HG03064 (cell line): ENCODE measurements at regions not wholly inside any gene's neighbourhood (a gene's known extent, or its start where the extent isn't known, plus 50 kb on each side); places are given as distances from the start of the nearest gene placed in this dataset.

Experiments
- ATAC-seq: cut with Tn5 transposase; IDR thresholded peaks from one replicate; pipeline ENCODE4 v1.9.1; 2021; ENCODE audit warnings: low read depth; ENCODE audit not compliant: unreplicated experiment

DNA sequence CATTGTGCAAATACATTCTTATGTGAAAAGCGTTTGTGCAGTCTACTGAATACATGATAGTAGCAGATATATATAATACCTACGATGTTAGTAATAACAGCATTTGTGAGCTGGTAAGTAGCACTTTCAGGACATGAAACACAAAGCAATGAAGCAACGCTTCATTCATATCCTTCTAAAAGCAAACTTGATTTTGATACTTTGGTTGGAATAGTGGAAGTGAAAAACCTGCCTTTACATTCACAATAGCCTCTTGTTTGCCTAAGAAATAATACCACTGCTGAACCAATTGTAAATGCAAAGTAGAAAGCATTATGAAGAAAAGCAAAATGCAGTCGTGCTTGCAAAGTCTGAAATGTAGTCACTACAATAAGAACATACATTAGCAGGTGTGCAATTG, 926.3 kb downstream of the FSTL5 start:
- ATAC-seq = no peak

DNA sequence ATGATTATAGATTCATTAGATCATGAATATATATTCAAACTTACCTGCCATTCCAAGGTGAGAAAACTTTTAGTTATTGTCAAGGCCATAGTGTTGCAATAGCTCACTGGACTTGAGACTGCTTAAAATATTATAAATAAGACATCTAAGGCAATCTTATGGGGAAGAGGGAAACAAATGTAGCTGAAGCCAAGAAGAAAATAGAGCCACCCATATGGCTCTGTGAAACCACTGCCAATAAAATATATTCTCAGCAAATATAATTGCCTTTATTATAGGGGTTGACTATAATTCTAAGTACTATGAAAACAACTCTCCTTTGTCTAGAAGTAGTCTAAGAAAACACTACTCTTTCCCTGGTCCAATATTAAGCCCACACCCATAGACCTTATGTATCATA, 938.5 kb downstream of the FSTL5 start:
- no peak for ATAC-seq

DNA sequence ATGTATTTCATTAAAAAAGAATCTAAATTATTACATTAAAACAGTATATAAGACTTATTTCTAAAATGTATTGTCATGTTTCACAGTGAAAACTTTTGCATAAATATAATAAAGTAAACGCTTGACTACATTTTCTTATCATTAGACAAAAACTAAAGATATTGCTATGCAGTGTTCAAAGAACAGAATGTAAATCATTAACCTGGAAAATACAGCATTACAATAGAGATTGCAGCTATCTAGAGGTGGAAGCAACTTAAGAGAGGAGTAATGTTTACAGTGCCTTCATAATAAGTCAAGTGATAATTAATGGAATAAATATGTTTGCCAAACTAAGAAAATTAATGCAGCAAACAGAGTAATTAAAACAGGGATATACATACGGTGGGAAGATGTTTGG, 940.9 kb downstream of the FSTL5 start:
- no peak for ATAC-seq

DNA sequence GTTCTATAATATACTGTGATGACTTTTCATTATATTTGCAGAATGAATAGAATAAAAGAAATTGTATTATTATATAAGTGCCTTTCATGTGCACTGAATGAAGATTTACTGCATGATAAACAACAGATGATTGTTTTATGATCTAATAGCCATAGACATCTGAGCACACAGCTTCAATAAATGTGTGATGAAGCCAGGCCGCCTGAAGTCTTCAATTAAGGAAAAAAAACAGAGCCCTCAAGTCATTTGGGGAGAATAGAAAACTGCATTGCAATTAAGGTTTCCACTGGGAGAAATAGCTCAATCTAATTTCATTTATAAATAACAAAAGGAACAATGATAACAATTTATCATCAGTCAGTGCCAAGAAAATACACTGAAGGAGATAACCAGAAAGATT, 955.2 kb downstream of the FSTL5 start:
- no peak for ATAC-seq

DNA sequence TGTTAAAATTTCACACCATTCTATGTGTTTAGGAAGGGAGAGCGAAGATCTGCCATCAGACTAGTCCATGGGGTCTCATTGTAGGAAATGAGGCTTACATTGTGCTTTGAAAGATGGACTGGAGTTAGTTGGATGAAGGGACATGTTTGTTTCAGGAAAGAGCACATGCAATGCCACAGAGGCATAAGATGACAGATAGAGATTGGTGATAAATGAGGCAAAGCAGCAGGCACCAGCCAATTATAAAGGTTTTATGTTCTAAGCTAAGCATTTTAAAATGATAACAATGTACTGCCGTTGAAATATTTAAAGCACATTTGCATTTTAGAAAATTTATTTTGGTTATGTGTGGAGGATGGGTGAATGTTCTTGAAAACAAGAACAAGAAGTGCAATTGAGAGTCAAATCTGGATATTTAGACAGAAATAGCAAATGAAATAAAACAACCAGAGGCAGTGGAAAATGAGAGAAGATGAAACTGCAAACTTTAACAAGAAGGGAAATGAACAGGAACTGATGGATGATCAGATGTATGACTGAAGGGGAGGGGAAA, 957.2 kb downstream of the FSTL5 start:
- no peak for ATAC-seq

DNA sequence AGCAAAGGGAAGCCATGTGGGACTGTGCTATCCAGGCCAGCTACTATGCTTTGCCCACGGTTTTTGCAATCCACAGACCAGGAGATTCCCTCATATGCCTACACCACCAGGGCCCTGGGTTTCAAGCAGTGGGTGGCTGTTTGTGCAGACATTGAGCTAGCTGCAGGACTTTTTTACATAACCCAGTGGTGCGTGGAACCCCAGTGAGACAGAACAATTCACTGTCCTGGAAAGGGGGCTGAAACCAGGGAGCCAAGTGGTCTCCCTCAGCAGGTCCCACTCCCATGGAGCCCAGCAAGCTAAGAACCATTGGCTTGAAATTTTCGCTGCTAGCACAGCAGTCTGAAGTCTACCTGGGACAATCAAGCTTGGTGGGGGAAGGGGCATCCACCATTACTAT, 959.9 kb downstream of the FSTL5 start:
- ATAC-seq = no peak

DNA sequence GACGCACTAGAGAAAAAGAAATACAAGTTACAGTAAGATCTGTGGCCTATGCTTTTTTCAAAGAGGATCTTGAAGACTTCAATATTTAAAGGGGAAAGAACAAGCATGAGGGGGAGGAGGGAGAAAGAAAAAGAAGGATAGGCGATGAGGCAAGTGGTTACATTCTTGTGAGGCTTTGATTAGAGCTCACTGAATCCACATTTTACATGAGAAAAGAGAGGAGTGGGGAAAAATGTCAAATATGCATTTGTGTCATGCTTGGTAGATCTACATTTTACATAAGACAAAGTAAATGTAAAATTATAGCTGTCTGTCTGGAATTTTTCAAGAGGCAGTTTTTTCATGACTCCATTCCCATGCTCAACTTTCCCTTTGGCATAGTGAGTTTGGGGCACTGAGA, 965.9 kb downstream of the FSTL5 start:
- ATAC-seq = no peak

DNA sequence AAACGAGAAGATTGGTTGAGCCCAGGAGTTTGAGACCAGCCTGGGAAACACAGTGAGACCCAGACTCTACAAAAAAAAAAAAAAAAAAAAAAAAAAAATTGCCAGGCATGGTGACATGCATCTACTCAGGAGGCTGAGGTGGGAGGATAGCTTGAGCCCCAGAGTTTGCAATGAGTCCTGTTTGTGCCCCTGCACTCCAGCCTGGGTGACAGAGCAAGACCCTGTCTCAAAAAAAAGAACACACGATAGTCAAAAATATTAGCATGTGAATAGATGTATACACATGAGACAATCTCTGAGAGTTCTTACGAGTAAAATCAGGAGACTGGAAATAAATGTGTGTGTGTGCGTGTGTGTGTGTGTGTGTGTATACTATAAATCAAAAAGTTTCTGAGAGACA, 966.3 kb downstream of the FSTL5 start:
- no peak for ATAC-seq

DNA sequence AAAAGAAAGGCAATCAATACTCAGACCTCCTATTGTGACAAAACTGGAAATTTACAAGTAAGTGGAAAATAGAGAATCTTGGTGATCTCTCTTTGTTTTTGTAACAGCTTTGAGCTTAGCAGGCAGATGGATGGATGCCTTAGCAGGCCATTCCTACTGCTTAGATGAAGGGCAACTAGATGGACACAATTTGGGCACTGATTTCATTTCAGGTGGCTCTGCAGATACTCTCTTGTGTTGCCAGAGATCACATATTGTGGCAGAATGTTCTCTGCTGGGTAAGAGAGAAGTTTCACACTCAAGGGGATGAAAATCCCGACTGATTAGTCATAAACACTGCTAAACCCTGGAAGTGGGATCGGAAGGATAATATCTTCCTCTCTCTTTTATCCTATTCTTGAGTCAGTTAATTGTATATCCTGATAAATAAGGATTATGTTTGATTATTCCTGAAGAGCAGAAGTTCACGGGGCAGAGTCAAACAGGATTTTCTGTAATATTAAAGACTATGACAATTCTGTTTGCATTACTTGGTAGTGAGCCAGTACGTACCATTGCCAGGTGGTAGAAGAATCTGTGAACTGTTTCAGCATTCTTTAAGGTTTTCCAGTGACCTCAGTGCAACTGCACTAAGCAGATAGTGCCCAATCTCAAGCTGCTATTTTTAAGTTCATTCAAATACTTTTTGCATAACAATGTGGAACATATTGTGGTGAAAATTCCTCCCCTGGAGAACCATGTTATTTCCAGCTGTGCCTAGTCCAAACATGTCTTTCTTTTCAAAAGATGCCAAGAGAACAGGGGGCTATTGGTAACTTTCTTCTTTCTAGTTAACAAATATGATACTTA, 974.3 kb downstream of the FSTL5 start:
- ATAC-seq = no peak

DNA sequence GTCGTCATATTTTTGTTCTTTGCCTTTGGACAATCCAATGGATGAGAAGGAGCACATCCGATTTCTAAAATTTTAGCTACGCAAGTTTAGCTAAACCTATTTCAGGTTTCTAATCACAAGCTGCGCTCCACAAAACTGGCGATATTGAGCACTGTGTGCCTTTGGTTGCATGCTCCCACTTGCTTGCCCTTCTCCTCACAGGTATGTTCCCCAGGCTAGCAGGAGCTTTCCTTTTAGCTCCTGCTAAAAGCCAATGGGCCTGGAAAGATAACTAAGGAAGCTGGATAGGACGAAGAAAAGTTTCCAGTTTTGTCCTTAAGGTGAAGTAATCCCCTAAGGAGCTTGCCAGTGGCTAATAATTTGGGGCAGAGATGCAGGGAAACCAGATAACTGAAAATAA, 975.2 kb downstream of the FSTL5 start:
- no peak for ATAC-seq

DNA sequence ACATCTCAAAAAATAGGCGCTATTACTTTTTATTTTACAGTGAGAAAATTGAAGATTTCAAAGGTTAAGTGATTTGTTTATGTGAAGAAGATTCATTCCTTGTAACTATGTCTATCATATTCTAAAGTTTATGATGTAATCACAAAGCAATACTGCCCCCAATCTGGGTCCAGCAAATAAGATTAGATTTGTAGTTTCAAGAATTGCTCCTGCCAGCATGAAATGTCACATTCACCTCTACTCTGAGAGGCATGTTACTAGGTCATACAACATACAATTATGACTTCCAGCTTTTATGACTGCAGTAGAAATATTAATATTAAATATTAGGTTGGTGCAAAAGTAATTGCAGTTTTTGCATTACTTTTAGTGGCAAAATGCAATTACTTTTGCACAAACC, 976.2 kb downstream of the FSTL5 start:
- ATAC-seq = no peak

DNA sequence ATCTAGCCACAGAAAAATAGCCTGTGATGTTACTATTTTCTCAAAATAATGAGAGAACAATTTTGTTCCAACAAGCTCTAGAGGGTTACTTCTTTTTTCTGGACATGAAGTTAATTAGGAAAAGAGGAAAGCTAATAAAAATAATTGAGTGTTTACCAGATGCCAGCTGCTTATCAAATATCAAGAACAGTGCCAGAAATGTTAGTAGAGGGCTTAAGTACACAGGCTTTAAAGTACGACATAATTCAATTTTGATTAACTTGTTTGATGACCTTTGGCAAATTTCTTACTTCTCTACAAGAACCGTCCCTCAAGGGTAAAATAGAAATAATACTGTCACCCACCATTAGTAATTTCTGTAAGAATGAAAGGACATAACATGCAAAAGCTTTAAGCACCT, 977.0 kb downstream of the FSTL5 start:
- no peak for ATAC-seq

DNA sequence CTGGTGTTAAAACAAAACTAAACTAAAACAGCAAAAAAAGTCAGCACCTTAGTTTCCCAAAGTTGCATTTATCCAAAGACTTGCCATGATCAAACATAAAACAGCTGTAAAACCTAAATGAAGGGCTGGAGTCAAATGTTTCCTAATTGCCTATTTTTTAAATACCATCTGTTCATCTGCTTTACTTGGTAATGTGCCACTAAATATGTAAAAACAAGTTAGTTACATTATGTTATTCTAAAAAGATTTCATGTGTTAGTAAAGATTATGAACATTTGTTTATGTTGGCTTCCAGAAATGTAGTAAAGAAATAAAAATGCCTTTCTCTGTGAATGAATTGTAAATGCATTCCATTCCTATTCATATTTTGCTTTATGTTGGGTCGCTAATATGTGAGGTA, 977.8 kb downstream of the FSTL5 start:
- ATAC-seq = no peak

DNA sequence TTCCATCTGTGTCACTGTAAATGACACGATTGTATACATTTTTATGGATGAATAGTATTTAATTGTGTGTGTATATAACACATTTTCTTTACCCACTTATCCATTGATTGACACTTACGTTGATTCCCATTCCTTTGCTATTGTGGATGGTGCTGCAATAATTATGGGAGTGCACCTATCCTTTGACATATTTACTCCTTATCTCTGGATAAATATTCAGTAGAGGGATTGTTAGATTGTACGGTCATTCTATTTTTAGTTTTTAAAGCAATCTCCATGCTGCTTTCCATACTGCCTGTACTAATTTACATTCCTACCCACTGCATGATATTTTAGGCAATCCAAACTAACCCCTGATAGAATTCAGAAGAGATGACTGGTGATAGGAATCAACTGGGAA, 980.1 kb downstream of the FSTL5 start:
- ATAC-seq = no peak

DNA sequence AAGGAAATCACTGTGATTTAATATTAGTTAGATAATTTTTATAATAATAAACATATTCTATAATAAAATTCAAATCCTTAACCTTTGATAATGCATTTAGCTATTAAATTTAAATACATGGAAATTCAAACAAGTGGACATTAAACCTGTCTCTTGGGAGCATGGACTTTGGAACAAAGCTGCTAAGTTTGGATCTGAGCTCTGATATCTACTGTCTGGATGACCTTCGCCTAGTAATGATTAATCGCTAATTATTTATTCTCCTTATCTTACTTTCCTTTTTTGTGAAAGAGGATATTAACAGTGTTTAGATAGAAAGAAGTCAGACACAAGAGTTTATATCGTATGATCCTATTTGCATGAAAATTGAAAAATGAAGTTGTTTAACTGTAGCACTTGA, 980.9 kb downstream of the FSTL5 start:
- no peak for ATAC-seq

DNA sequence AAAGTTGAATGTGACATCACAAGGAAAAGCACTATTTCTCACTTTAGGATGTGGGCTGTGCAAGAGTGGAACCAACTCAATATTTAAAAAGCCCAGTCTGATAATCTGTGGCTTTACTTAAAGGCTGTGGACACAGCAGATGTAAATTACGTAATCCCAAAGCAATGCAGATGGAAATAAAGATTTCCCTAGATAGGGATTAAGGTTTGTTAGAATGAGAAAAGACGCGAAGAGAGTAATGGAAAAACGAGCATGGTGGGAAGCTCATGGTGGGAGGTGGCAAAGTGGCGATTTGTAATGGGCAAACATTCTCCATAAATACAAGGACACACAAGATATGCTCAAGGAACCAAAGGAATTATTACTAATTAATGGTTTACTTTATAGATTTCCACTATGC, 985.5 kb downstream of the FSTL5 start:
- no peak for ATAC-seq

DNA sequence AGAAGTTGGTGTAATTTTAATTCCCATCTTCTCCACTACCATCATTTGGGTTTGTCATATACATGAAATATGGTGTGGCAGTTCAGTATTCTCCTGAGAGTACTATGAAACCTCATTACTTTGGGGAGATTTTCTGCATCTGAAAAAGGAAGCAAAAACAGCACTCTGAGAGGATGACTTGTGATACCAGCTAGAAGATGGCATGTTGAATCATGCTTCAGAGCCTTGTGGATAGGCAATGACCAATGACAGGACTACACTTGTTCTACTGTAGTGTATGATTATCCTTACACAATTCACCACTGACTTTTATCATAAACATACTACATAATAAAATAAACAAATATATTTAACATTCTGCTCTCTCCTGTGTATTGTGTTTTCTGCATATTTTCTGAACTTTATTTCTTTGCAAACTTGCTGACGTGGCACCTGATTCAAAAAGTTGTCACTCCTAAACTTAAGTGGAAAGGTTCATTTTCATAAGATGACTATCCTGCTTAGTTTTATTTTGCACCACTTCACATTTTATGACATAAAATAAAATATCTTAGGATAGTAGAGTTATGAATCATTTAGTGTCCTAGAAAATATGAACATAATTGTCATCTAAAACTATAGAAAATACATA, 991.3 kb downstream of the FSTL5 start:
- ATAC-seq = no peak

DNA sequence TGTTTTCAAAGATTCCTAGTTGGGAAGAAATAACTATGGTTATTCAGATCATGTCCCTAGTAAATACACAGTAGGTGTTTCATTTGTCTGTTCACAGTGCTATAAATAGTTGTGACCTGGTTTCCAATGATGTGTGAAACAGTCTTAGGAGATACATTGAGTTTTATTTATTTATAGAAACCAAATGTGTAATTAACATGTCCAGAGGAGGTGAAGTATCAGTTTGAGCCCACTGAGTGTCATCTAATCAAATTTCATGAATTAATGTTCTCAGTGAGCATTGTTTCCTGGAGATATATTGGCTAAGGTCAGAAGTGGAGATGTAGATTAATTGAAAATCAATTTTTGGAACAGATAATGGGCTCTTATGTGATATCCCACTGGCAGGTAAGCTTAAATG, 996.3 kb downstream of the FSTL5 start:
- no peak for ATAC-seq

DNA sequence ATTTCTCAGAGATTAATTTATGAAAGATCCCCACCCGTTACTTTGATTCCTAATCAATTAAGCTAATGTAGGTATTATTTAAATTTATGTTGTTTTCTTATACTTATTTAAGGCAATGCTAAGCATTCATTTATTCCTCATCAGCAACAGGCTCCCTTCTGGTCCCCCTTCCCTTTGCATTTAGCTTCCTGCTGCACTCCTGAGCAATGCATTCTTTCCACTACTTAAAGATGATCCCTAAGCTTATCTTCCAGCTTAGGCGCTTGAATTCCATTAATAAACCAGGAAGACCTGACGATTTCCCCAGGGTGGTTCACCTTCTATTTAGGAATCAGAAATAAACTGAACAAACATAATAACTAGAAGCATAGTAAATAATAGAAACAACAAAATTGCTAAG, 1003.1 kb downstream of the FSTL5 start:
- ATAC-seq = no peak

DNA sequence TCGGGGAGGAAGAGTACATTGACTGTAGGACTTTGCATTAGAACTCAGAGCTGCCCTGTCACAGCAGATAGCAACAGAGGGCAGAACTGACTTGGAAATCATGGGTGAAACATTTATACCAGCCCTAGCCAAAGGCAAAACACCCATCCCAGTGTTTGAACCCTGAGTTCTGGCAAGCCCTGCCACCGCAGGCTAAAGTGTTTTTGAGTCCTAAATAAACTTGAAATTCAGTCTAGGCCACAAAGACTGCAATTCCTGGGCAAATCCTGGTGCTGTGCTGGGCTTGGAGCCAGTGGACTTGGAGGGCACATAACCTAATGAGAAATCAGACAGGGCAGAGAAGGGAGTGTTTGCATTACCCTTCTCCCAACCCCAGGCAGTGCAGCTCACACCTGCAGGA, 1015.7 kb downstream of the FSTL5 start:
- ATAC-seq = no peak

DNA sequence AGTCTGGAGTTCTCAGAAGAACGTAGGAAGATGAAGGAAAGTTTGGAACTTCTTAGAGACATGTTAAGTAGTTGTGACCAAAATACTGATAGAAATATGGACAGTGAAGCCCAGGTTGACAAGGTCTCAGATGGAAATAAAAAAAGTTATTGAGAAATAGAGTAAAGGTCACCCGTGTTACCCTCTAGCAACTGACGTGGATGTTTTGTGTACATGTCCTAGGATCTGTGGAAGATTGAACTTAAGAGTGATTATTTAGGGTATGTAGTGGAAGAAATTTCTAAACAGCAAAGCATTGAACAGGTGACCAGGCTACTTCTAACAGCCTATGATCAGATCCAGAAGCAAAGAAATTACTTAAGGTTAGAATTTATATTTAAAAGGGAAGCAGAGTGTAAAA, 1020.4 kb downstream of the FSTL5 start:
- ATAC-seq = no peak

DNA sequence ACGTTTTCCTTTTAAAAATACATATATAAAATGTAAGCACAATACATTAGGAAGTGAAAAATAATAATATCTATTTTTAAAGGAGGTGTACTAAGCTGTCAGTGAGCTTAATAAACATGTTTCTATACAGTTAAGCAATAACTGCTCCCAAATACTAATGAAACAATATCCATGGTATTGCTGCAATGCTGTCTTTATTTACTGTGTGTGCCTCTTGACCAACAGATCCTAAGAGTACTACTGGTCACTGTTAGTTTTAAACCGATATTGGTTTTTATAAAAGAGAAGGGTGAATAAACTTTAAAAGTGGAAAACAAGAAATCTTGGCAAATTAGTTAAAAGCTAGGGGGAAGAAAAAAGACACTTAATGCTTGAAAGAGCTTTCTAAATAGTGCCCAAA, 1029.0 kb downstream of the FSTL5 start:
- no peak for ATAC-seq
